ENCODE measurements at regions not wholly inside any gene's neighbourhood (a gene's known extent, or its start where the extent isn't known, plus 50 kb on each side); places are given as distances from the start of the nearest gene placed in this dataset.

- Histone ChIP-seq H3K27ac (no peak overlapping the region), H3K4me3 (no peak overlapping the region), H3K4me1 (no peaks in the 10 kb centered on the region), H3K27me3 (no peaks in the 10 kb centered on the region), H3K36me3 (no peaks in the 10 kb centered on the region), H3K9me3 (peaks cover 0 to 7% of the 10 kb centered on the region in 2 donors)
- intact Hi-C loops (cut with DNase I), result no loop called here
- ATAC-seq, result no peak
- no peak for DNase-seq
- no peak for TF ChIP-seq CTCF (IDR thresholded peaks at IDR 0.05)
These were observed 274.7 kb upstream of the MTPN start for GRCh38 chr7:136251826-136252225.

GRCh38 chr7:136247211-136247610, 270.1 kb upstream of the MTPN start:
- Histone ChIP-seq H3K9me3 (peaks cover 0 to 3% of the 10 kb centered on the region in 2 donors), H3K4me1 (no peaks in the 10 kb centered on the region), H3K27me3 (no peaks in the 10 kb centered on the region), H3K4me3 (no peak overlapping the region), H3K27ac (no peak overlapping the region), H3K36me3 (no peaks in the 10 kb centered on the region)
- intact Hi-C loops (cut with DNase I), result no loop called here
- DNase-seq, result no peak
- no peak for ATAC-seq
- no peak for TF ChIP-seq CTCF (IDR thresholded peaks at IDR 0.05)

GRCh38 chr7:136245327-136246004, 268.3 kb upstream of the MTPN start:
- H3K9me3 ChIP-seq, result peaks cover 0 to 3% of the 10 kb centered on the region in 2 donors
- H3K36me3 ChIP-seq, result no peaks in the 10 kb centered on the region
- no peaks in the 10 kb centered on the region for H3K27me3 ChIP-seq
- TF ChIP-seq CTCF (IDR thresholded peaks at IDR 0.05), result no peak
- H3K4me3 ChIP-seq, result no peak overlapping the region
- H3K4me1 ChIP-seq, result no peaks in the 10 kb centered on the region
- ATAC-seq (no peak), DNase-seq (no peak)
- intact Hi-C loops (cut with DNase I), result no loop called here
- no peak overlapping the region for H3K27ac ChIP-seq

GRCh38 chr7:136234040-136234439, 256.9 kb upstream of the MTPN start:
- Histone ChIP-seq H3K27ac (no peak overlapping the region), H3K4me1 (no peaks in the 10 kb centered on the region), H3K9me3 (peaks cover 0 to 18% of the 10 kb centered on the region in 2 donors), H3K4me3 (no peak overlapping the region), H3K27me3 (no peaks in the 10 kb centered on the region), H3K36me3 (no peaks in the 10 kb centered on the region)
- DNase-seq (no peak), ATAC-seq (no peak)
- TF ChIP-seq CTCF (IDR thresholded peaks at IDR 0.05), result no peak
- intact Hi-C loops (cut with DNase I), result no loop called here

GRCh38 chr7:136230210-136230609, 253.1 kb upstream of the MTPN start:
- H3K4me3 ChIP-seq, result no peak overlapping the region
- ATAC-seq (no peak), DNase-seq (no peak)
- H3K27me3 ChIP-seq, result no peaks in the 10 kb centered on the region
- intact Hi-C loops (cut with DNase I), result no loop called here
- no peak overlapping the region for H3K27ac ChIP-seq
- no peaks in the 10 kb centered on the region for H3K4me1 ChIP-seq
- H3K9me3 ChIP-seq, result peaks cover 0 to 25% of the 10 kb centered on the region in 2 donors
- no peak for TF ChIP-seq CTCF (IDR thresholded peaks at IDR 0.05)
- no peaks in the 10 kb centered on the region for H3K36me3 ChIP-seq

Measured in left lung (tissue), 4 donors.